GM21526 (cell line): ENCODE measurements at regions not wholly inside any gene's neighbourhood (a gene's known extent, or its start where the extent isn't known, plus 50 kb on each side); places are given as distances from the start of the nearest gene placed in this dataset.

Experiments used
- ATAC-seq: cut with Tn5 transposase; IDR thresholded peaks from one replicate; pipeline ENCODE4 v1.9.1; 2021; ENCODE audit warnings: moderate library complexity; ENCODE audit not compliant: unreplicated experiment, low FRiP score

DNA sequence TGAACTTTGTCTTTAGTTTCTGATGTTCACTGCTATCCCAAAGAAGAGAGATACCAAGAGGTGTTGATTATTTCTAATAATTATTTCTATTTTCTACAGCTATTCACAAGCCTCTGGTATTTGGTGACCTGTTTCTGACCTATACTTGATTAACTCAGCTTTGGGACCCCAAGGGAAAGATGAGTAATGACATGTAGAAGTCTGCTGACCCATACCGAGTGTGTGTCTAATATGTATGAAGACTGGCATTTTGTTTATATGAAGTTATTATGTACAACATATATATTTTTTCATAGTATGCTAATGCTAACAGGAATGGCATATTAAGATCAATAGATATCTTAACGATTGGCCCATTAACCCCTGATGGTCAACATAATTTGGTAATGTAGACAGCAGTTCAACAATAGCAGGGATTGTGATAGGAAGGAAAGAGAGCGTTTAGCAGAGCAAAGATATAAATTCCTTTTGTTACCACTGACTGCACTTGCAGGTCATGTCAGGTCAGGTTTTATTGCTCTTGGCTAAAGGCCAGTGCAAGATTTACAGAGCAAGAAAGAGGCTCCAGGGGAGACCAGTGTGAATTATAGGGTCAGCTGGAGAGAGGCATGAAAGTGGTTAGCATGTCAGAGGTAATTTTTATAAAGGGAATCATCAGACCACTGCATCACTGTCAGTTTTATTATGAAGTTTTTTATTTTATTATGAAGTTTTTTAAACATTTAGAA lies 94.7 kb upstream of the DIPK2B start:
- no peak for ATAC-seq

DNA sequence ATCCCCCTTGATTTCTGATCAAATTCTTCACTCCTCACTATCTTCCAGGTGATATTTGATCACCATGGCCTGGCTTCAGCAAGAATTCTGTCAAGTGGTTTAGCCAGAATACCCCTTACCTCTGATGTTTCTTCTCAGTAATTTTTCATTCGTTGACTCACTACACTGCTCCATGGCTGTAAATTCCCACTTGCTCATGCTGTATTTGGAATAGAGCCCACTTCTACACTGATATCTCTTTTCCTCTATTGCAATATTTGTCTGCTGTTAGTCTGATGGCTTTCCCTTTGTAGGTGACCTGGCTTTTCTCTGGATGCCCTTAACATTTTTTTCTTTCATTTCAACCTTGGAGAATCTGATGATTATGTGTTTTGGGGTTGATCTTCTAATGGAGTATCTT lies 73.9 kb upstream of the DIPK2B start:
- ATAC-seq, result no peak

DNA sequence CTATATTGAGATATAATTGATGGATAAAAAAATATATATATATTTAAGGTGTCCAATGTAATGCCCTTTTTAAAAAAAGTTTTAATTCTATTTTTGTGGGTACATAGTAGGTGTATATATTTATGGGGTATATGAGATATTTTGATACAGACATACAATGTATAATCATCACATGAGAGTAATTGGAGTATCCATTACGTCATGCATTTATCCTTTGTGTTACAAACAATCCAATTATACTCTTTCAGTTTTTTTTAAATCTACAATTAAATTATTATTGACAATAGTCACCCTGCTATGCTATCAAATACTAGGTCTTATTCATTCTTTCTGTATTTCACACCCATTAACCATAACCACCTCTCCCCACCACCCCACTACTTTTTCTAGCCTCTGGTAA lies 66.3 kb upstream of the DIPK2B start:
- no peak for ATAC-seq

DNA sequence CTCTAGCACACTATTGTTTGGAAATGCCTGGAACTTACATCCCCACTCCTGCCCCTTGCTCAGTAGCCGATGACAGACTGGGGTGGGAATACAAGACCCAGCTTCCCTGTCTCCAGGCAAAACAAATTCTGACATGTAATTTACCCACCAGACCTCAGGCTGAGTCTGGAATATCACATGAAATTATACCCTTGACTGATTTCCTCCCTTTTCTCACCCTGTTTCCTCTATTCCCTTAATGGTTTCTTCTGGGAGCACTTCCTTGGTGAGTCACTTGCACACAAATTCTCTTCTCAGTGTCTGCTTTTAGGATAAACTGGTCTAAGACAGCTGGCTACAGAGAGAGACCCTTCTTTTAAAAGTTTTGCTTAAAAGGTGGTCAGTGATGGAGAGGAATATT lies 65.8 kb upstream of the DIPK2B start:
- ATAC-seq, result no peak

DNA sequence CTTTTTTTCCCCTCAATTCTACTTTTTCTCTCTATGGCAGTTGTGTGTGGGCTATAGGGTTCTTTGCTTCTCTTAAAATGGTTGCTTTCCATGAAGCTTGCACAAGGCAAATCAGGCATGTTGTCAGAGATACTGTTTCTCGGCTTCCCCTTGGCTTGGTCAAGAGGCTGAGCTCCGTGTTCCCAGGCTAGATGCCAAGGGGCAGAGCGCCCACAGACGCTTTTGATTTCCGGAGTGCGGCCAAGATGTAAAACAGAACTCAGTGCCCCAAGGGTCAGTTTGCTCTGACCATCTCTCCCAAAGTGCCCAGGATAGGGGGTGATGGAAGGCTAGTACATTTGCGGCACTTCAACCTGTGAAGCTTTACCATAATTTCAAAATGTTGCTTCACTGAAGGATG lies 64.2 kb upstream of the DIPK2B start:
- no peak for ATAC-seq

DNA sequence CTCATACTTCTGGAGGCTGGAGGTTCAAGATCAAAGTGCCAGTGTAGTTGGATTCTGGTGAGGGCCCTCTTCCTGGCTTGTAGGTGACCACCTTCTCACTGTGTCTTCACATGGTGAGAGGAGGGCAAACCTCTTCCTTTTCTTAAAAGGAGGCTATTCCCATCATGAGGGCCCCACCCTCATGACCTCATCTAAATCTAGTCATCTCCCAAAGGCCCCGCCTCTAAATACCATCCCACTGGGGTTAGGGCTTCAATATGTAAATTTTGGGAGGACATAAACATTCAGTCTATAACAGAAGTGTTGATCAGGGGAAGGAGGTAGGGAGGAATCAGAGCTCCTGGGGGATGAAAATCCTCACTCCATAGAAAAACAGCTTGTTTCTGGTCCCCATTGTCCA lies 60.8 kb upstream of the DIPK2B start:
- ATAC-seq, result no peak

DNA sequence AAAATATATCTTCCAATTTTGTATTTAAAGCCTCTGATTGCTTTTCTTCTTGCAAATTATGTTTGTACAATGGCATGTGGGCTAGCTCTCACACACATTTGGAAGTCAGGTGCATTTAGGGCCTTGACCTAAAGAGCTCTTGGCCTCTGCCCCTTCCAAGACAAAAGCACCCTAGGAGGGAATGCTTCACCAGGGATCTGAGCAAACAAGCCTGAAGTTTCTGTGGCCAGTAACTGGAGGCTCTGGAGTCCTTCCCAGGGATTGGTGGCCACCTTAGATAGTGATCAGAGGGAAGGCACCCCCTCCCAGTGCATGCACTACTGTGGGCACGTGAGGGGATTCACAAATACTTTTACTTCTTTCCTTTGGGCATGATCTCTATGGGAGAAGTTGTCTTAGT lies 60.3 kb upstream of the DIPK2B start:
- no peak for ATAC-seq

DNA sequence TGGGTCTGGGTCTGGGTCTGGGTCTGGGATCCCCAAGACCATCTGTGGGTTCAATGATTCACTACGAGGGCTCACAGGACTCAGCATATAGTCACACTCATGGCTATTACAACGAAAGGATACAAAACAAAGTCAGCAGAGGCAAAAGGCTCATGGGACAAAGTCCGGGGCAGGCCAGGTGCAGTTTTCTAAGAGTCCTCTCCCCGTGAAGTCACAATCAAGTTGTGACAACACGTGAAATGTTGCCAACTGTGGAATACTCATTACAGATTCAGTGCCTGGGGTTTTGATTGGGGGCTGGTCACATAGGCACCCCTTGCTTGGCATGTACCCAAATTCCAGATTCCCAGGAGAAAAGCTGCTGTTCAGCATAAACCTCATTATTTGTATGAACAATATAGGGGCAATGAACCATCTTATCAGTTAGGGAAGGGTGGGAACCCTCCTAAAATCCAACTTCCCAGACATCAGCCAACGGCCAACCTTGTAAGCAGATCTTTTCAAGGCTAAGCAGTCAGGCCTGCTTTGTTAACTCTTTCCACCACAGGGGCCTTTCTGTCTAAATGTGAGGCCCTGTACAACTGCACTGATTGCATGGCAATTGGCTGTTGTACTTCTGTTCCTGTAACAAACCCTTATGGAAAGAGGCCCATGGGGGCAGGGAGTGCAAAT lies 58.2 kb upstream of the DIPK2B start:
- no peak for ATAC-seq
